ENCODE measurements at regions not wholly inside any gene's neighbourhood (a gene's known extent, or its start where the extent isn't known, plus 50 kb on each side); places are given as distances from the start of the nearest gene placed in this dataset.
"Not testable (repeated sequence)": the region's sequence is repeated elsewhere in the genome, so short reads cannot be mapped to it uniquely, and the experiment has no call there.

DNA sequence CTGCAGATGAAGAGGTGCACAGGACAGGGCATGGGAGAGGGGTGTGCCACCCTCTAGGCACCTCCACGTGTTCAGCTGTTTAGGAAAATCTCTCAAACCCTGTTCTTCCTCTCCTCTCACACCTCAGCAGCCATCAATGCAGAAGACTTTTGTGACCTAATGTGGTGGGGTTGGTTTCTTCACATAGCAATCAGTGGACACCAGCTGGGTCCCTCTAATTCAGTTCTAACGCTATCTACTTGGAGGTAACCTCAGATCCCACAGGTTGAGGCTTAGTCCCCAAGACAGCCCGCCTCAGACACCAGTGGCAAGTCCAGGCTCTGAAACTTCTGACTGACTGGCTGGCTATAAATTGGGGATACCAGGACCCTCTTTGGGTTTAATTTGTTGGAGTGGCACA is 69.9 kb upstream of the ANKRD10 start:
- H3K4me3 ChIP-seq (ENCODE audit: low read depth in 1 of 2, low read length in 2 of 2), result no peak overlapping the region
- no peaks in the 10 kb centered on the region for H3K4me1 ChIP-seq (ENCODE audit: control insufficient read depth in 1 of 2, insufficient read depth in 2 of 2, low read length in 2 of 2)
- no peak overlapping the region for H3K27ac ChIP-seq (ENCODE audit: low read depth, low read length)
- H3K36me3 ChIP-seq (ENCODE audit: control insufficient read depth in 1 of 2, insufficient read depth in 2 of 2, low read length in 2 of 2), result no peaks in the 10 kb centered on the region
- no peaks in the 10 kb centered on the region for H3K9me3 ChIP-seq (ENCODE audit: control insufficient read depth in 1 of 2, low read length in 2 of 2)
- H3K27me3 ChIP-seq (ENCODE audit: control insufficient read depth in 1 of 2, insufficient read depth in 2 of 2, low read length in 2 of 2), result no peaks in the 10 kb centered on the region
- H3K9ac ChIP-seq (ENCODE audit: low read depth in 1 of 2, low read length in 2 of 2), result no peak overlapping the region

DNA sequence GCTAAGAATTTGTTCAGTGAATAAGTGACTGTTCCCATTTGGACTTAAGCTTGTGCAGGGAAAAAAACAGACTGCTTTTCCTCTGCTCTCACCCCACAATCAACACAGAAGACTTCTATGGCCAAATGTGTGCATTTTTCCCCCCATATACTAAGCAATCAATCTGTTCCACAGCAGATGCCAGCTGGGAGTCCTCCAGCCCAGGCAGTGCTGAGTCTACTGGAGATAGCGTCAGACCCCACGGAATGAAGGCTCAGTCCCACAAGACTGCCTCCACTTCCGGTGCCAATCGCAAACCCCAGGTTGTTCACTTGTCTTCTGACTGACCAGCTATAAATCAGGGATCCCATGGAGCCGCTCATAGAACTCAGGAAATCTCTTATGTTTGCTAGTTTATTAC is 69.5 kb upstream of the ANKRD10 start:
- Histone ChIP-seq H3K36me3 (ENCODE audit: control insufficient read depth in 1 of 2, insufficient read depth in 2 of 2, low read length in 2 of 2) (no peaks in the 10 kb centered on the region), H3K9me3 (ENCODE audit: control insufficient read depth in 1 of 2, low read length in 2 of 2) (no peaks in the 10 kb centered on the region), H3K27me3 (ENCODE audit: control insufficient read depth in 1 of 2, insufficient read depth in 2 of 2, low read length in 2 of 2) (no peaks in the 10 kb centered on the region), H3K4me3 (ENCODE audit: low read depth in 1 of 2, low read length in 2 of 2) (no peak overlapping the region), H3K27ac (ENCODE audit: low read depth, low read length) (no peak overlapping the region), H3K4me1 (ENCODE audit: control insufficient read depth in 1 of 2, insufficient read depth in 2 of 2, low read length in 2 of 2) (no peaks in the 10 kb centered on the region), H3K9ac (ENCODE audit: low read depth in 1 of 2, low read length in 2 of 2) (no peak overlapping the region)

DNA sequence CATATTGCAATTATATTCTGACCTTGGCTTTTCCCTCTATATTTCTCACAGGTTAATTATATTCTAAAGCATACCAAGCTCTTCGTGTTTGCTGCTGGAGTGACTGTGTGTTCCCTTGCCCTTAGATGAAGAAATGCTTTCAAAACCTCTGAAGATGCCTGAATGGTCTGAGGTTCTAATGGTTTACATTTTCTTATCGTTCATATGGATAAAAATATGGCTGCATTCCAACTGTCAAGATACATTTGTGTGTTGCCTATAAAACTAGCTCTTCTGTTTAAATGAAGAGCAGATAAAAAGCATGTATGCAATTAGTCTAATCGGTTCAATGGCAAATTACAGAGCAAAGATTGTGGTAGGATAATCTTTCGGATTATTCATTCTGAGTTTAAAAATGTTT is 68.4 kb upstream of the ANKRD10 start:
- no peaks in the 10 kb centered on the region for H3K27me3 ChIP-seq (ENCODE audit: control insufficient read depth in 1 of 2, insufficient read depth in 2 of 2, low read length in 2 of 2)
- H3K36me3 ChIP-seq (ENCODE audit: control insufficient read depth in 1 of 2, insufficient read depth in 2 of 2, low read length in 2 of 2), result no peaks in the 10 kb centered on the region
- no peak overlapping the region for H3K9ac ChIP-seq (ENCODE audit: low read depth in 1 of 2, low read length in 2 of 2)
- H3K4me3 ChIP-seq (ENCODE audit: low read depth in 1 of 2, low read length in 2 of 2), result no peak overlapping the region
- no peak overlapping the region for H3K27ac ChIP-seq (ENCODE audit: low read depth, low read length)
- no peaks in the 10 kb centered on the region for H3K4me1 ChIP-seq (ENCODE audit: control insufficient read depth in 1 of 2, insufficient read depth in 2 of 2, low read length in 2 of 2)
- no peaks in the 10 kb centered on the region for H3K9me3 ChIP-seq (ENCODE audit: control insufficient read depth in 1 of 2, low read length in 2 of 2)

DNA sequence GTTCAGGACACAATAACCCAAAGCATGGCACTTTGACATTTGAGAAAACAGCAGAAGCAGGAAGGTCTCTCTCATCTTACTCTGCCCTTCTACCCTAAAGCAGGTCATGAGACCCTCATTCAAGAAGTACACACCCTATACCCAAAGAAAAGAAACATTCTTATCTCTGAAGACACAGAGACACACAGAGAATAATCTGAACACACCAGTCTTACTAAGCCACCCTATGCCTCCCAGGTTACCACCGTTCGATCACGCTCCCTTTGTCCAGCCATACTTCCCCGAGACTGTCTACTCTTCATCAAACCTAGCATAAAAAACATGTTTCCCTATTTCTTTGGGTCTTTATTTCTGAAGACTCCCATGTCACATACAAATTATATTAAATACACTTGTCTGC is 66.5 kb upstream of the ANKRD10 start:
- no peak overlapping the region for H3K9ac ChIP-seq (ENCODE audit: low read depth in 1 of 2, low read length in 2 of 2)
- no peaks in the 10 kb centered on the region for H3K4me1 ChIP-seq (ENCODE audit: control insufficient read depth in 1 of 2, insufficient read depth in 2 of 2, low read length in 2 of 2)
- H3K4me3 ChIP-seq (ENCODE audit: low read depth in 1 of 2, low read length in 2 of 2), result no peak overlapping the region
- H3K9me3 ChIP-seq (ENCODE audit: control insufficient read depth in 1 of 2, low read length in 2 of 2), result no peaks in the 10 kb centered on the region
- no peak overlapping the region for H3K27ac ChIP-seq (ENCODE audit: low read depth, low read length)
- H3K36me3 ChIP-seq (ENCODE audit: control insufficient read depth in 1 of 2, insufficient read depth in 2 of 2, low read length in 2 of 2), result no peaks in the 10 kb centered on the region
- no peaks in the 10 kb centered on the region for H3K27me3 ChIP-seq (ENCODE audit: control insufficient read depth in 1 of 2, insufficient read depth in 2 of 2, low read length in 2 of 2)

DNA sequence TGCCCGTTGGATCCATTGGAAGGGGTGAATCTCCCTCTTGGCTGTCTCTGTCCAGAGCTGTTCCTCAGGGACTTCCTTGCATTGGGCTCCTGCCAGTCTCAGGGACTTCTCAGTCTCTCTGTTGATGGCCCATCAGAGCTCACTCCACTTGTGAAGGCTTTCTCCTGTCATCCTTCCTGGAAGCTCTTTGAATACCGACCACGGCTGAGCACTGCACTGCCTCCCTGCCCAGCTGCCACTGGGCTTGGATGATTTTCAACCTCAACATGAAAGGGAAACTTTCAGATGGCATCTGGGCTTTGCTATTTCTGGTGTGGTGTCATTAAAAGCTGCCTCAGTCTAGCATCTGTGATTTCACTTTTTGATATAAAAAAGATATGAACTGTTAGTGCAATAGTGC is 66.1 kb upstream of the ANKRD10 start:
- Histone ChIP-seq H3K27me3 (ENCODE audit: control insufficient read depth in 1 of 2, insufficient read depth in 2 of 2, low read length in 2 of 2) (no peaks in the 10 kb centered on the region), H3K4me1 (ENCODE audit: control insufficient read depth in 1 of 2, insufficient read depth in 2 of 2, low read length in 2 of 2) (no peaks in the 10 kb centered on the region), H3K27ac (ENCODE audit: low read depth, low read length) (no peak overlapping the region), H3K36me3 (ENCODE audit: control insufficient read depth in 1 of 2, insufficient read depth in 2 of 2, low read length in 2 of 2) (no peaks in the 10 kb centered on the region), H3K4me3 (ENCODE audit: low read depth in 1 of 2, low read length in 2 of 2) (no peak overlapping the region), H3K9me3 (ENCODE audit: control insufficient read depth in 1 of 2, low read length in 2 of 2) (no peaks in the 10 kb centered on the region), H3K9ac (ENCODE audit: low read depth in 1 of 2, low read length in 2 of 2) (no peak overlapping the region)

DNA sequence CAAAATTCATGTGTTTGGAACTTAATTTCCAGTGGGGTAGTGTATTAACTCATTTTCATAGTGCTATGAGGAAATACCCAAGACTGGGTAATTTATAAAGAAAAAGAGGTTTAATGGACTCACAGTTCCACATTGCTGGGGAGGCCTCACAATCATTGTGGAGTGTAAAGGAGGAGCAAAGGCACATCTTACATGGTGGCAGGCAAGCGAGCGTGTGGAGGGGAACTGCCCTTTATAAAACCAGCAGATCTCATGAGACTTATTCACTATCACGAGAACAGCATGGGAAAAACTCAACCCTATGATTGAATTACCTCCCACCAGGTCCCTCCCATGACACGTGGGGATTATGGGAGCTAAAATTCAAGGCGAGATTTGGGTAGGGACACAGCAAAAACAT is 64.3 kb upstream of the ANKRD10 start:
- H3K36me3 ChIP-seq (ENCODE audit: control insufficient read depth in 1 of 2, insufficient read depth in 2 of 2, low read length in 2 of 2), result not testable (repeated sequence)

GRCh38 chr13:110978390-110978789 is 63.5 kb upstream of the ANKRD10 start:
- H3K27me3 ChIP-seq (ENCODE audit: control insufficient read depth in 1 of 2, insufficient read depth in 2 of 2, low read length in 2 of 2), result no peaks in the 10 kb centered on the region
- H3K27ac ChIP-seq (ENCODE audit: low read depth, low read length), result no peak overlapping the region
- no peak overlapping the region for H3K9ac ChIP-seq (ENCODE audit: low read depth in 1 of 2, low read length in 2 of 2)
- no peaks in the 10 kb centered on the region for H3K4me1 ChIP-seq (ENCODE audit: control insufficient read depth in 1 of 2, insufficient read depth in 2 of 2, low read length in 2 of 2)
- H3K4me3 ChIP-seq (ENCODE audit: low read depth in 1 of 2, low read length in 2 of 2), result no peak overlapping the region
- no peaks in the 10 kb centered on the region for H3K36me3 ChIP-seq (ENCODE audit: control insufficient read depth in 1 of 2, insufficient read depth in 2 of 2, low read length in 2 of 2)
- H3K9me3 ChIP-seq (ENCODE audit: control insufficient read depth in 1 of 2, low read length in 2 of 2), result no peaks in the 10 kb centered on the region

More for the DNA sequence above, 64.3 kb upstream of the ANKRD10 start:
- H3K4me3 ChIP-seq (ENCODE audit: low read depth in 1 of 2, low read length in 2 of 2); H3K9me3 ChIP-seq (ENCODE audit: control insufficient read depth in 1 of 2, low read length in 2 of 2); H3K9ac ChIP-seq (ENCODE audit: low read depth in 1 of 2, low read length in 2 of 2); H3K27ac ChIP-seq (ENCODE audit: low read depth, low read length); H3K27me3 ChIP-seq (ENCODE audit: control insufficient read depth in 1 of 2, insufficient read depth in 2 of 2, low read length in 2 of 2); H3K4me1 ChIP-seq (ENCODE audit: control insufficient read depth in 1 of 2, insufficient read depth in 2 of 2, low read length in 2 of 2): not testable (repeated sequence)

- no peak overlapping the region for H3K4me3 ChIP-seq (ENCODE audit: low read depth in 1 of 2, low read length in 2 of 2)
- no peaks in the 10 kb centered on the region for H3K4me1 ChIP-seq (ENCODE audit: control insufficient read depth in 1 of 2, insufficient read depth in 2 of 2, low read length in 2 of 2)
- H3K27ac ChIP-seq (ENCODE audit: low read depth, low read length), result no peak overlapping the region
- H3K36me3 ChIP-seq (ENCODE audit: control insufficient read depth in 1 of 2, insufficient read depth in 2 of 2, low read length in 2 of 2), result no peaks in the 10 kb centered on the region
- H3K9me3 ChIP-seq (ENCODE audit: control insufficient read depth in 1 of 2, low read length in 2 of 2), result no peaks in the 10 kb centered on the region
- H3K27me3 ChIP-seq (ENCODE audit: control insufficient read depth in 1 of 2, insufficient read depth in 2 of 2, low read length in 2 of 2), result no peaks in the 10 kb centered on the region
- no peak overlapping the region for H3K9ac ChIP-seq (ENCODE audit: low read depth in 1 of 2, low read length in 2 of 2)
These were observed 61.9 kb upstream of the ANKRD10 start for GRCh38 chr13:110976785-110977184.

GRCh38 chr13:110973007-110973700 is 58.3 kb upstream of the ANKRD10 start:
- H3K9me3 ChIP-seq (ENCODE audit: control insufficient read depth in 1 of 2, low read length in 2 of 2), result no peaks in the 10 kb centered on the region
- no peaks in the 10 kb centered on the region for H3K4me1 ChIP-seq (ENCODE audit: control insufficient read depth in 1 of 2, insufficient read depth in 2 of 2, low read length in 2 of 2)
- no peak overlapping the region for H3K27ac ChIP-seq (ENCODE audit: low read depth, low read length)
- H3K9ac ChIP-seq (ENCODE audit: low read depth in 1 of 2, low read length in 2 of 2), result no peak overlapping the region
- H3K36me3 ChIP-seq (ENCODE audit: control insufficient read depth in 1 of 2, insufficient read depth in 2 of 2, low read length in 2 of 2), result no peaks in the 10 kb centered on the region
- no peaks in the 10 kb centered on the region for H3K27me3 ChIP-seq (ENCODE audit: control insufficient read depth in 1 of 2, insufficient read depth in 2 of 2, low read length in 2 of 2)
- H3K4me3 ChIP-seq (ENCODE audit: low read depth in 1 of 2, low read length in 2 of 2), result no peak overlapping the region

DNA sequence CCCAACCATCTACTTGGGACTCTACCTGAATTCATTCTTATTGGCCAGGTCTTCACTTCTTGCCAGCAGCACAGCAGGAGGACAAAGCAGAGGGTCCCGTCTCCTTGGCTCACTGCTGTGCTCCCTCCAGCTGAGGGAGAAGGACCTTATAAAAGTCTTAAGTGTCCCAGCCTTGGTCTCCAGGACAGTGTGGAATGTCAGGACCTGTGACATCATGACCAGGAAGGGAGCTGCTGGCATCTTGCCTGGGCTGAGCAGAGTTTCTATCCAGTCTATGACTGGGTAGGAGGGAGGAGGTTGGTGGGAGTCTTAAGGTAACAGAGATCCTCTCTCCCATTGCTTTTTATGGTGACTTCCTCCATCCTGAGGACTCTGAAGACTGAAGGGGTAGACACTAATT is 56.6 kb upstream of the ANKRD10 start:
- Histone ChIP-seq H3K4me3 (ENCODE audit: low read depth in 1 of 2, low read length in 2 of 2) (no peak overlapping the region), H3K9me3 (ENCODE audit: control insufficient read depth in 1 of 2, low read length in 2 of 2) (no peaks in the 10 kb centered on the region), H3K27me3 (ENCODE audit: control insufficient read depth in 1 of 2, insufficient read depth in 2 of 2, low read length in 2 of 2) (no peaks in the 10 kb centered on the region), H3K9ac (ENCODE audit: low read depth in 1 of 2, low read length in 2 of 2) (no peak overlapping the region), H3K36me3 (ENCODE audit: control insufficient read depth in 1 of 2, insufficient read depth in 2 of 2, low read length in 2 of 2) (no peaks in the 10 kb centered on the region), H3K27ac (ENCODE audit: low read depth, low read length) (no peak overlapping the region), H3K4me1 (ENCODE audit: control insufficient read depth in 1 of 2, insufficient read depth in 2 of 2, low read length in 2 of 2) (no peaks in the 10 kb centered on the region)
